Activated CD4-positive, alpha-beta memory T cell treated with anti-CD3 and anti-CD28 coated beads, Interleukin-2, amount 10 ng/mL, durations not matched to agents 7 days and 5 days (primary cell): ENCODE measurements at regions not wholly inside any gene's neighbourhood (a gene's known extent, or its start where the extent isn't known, plus 50 kb on each side); places are given as distances from the start of the nearest gene placed in this dataset.

Experiments used
- CTCF ChIA-PET: fragments of 350-600 bp; sonication (Branson Sonifier 250); formaldehyde crosslinking; loops from one replicate; lab custom pipeline; 2021; ENCODE audit warnings: antibody characterized with exemption, inconsistent platforms; lab: Charles Lee
- POLR2A ChIA-PET: fragments of 350-600 bp; sonication (Branson Sonifier 250); formaldehyde crosslinking; loops from one replicate; lab custom pipeline; 2021; ENCODE audit warnings: antibody characterized with exemption; lab: Charles Lee
- DNase-seq: peaks from one replicate; pipeline ENCODE4 v3.0.0-alpha.2; 2020
- H3K27ac Mint-ChIP-seq: one replicate; pipeline ENCODE4 v1.8.0; 2021; ENCODE audit warnings: mild to moderate bottlenecking, mixed read lengths
- H3K27me3 Mint-ChIP-seq: one replicate; pipeline ENCODE4 v1.8.0; 2021; ENCODE audit warnings: mixed read lengths
- H3K36me3 Mint-ChIP-seq: one replicate; pipeline ENCODE4 v1.8.0; 2021; ENCODE audit warnings: low read depth, mixed read lengths
- H3K4me1 Mint-ChIP-seq: one replicate; pipeline ENCODE4 v1.8.0; 2021; ENCODE audit warnings: mixed read lengths
- H3K4me3 Mint-ChIP-seq: one replicate; pipeline ENCODE4 v1.8.0; 2021; ENCODE audit warnings: mild to moderate bottlenecking, mixed read lengths
- H3K9me3 Mint-ChIP-seq: one replicate; pipeline ENCODE4 v1.8.0; 2021; ENCODE audit warnings: mixed read lengths

- Mint-ChIP-seq H3K9me3 (peaks cover 3% of the 10 kb centered on the region), H3K27me3 (no peaks in the 10 kb centered on the region), H3K27ac (no peak overlapping the region), H3K4me3 (no peak overlapping the region), H3K36me3 (no peaks in the 10 kb centered on the region), H3K4me1 (no peaks in the 10 kb centered on the region)
- no peak for DNase-seq
- ChIA-PET CTCF (no interaction called here), POLR2A (no interaction called here)
Observed at GRCh38 chr2:104616856-104617255, 237.1 kb upstream of the POU3F3 start.

GRCh38 chr2:104620801-104621200, 233.1 kb upstream of the POU3F3 start:
- ChIA-PET CTCF (no interaction called here), POLR2A (no interaction called here)
- Mint-ChIP-seq H3K36me3 (no peaks in the 10 kb centered on the region), H3K27ac (no peak overlapping the region), H3K27me3 (no peaks in the 10 kb centered on the region), H3K9me3 (peaks cover 6% of the 10 kb centered on the region), H3K4me1 (no peaks in the 10 kb centered on the region), H3K4me3 (no peak overlapping the region)
- DNase-seq = no peak

- Mint-ChIP-seq H3K9me3 (peaks cover 8% of the 10 kb centered on the region), H3K4me1 (no peaks in the 10 kb centered on the region), H3K27ac (no peak overlapping the region), H3K4me3 (no peak overlapping the region), H3K36me3 (no peaks in the 10 kb centered on the region), H3K27me3 (no peaks in the 10 kb centered on the region)
- CTCF ChIA-PET = no interaction called here
- no peak for DNase-seq
- POLR2A ChIA-PET = no interaction called here
Observed at GRCh38 chr2:104635608-104636007, 218.3 kb upstream of the POU3F3 start.

DNA sequence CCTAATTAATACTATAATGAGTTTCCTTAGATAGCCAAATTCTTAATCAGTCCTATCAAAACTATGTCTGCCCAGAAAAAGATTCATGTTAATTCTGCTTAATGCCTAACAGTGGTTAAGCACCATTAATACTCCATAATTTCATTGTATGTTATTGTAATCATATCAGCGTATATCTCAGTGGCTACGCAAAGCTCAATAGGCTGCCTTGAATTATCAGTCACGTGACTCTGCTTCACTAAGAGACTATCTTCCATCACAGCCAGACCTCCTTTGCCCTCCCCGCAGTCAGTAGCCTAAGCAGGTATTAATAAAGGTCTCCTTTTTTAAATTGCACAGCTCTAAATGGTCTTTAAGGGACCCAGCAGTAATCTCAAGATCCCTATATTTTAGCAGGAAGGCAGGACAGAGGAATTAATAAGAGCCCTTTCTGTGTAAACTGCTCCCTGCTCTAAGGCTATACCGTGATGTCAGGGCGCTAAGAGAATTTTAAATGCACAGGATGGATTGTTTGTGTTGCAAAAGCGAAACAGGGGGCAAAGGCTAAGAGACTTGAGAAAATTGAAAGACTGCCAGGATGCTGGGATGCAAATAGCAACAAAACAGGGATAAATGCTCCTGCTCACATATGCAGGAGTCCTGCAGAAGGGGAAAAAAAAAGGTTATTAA, 215.6 kb upstream of the POU3F3 start:
- CTCF ChIA-PET = no interaction called here
- POLR2A ChIA-PET = no interaction called here
- Mint-ChIP-seq H3K4me1 (no peaks in the 10 kb centered on the region), H3K9me3 (peaks cover 11% of the 10 kb centered on the region), H3K36me3 (no peaks in the 10 kb centered on the region), H3K27me3 (no peaks in the 10 kb centered on the region), H3K4me3 (no peak overlapping the region), H3K27ac (no peak overlapping the region)
- no peak for DNase-seq

GRCh38 chr2:104638859-104639202, 215.1 kb upstream of the POU3F3 start:
- Mint-ChIP-seq H3K4me3 (no peak overlapping the region), H3K9me3 (peaks cover 11% of the 10 kb centered on the region), H3K27ac (no peak overlapping the region), H3K27me3 (no peaks in the 10 kb centered on the region), H3K36me3 (no peaks in the 10 kb centered on the region), H3K4me1 (no peaks in the 10 kb centered on the region)
- ChIA-PET POLR2A (no interaction called here), CTCF (no interaction called here)
- DNase-seq = no peak

GRCh38 chr2:104641786-104642185, 212.1 kb upstream of the POU3F3 start:
- Mint-ChIP-seq H3K36me3 (no peaks in the 10 kb centered on the region), H3K27me3 (no peaks in the 10 kb centered on the region), H3K4me1 (no peaks in the 10 kb centered on the region), H3K9me3 (peaks cover 3% of the 10 kb centered on the region), H3K27ac (no peak overlapping the region), H3K4me3 (no peak overlapping the region)
- no peak for DNase-seq
- ChIA-PET POLR2A (no interaction called here), CTCF (no interaction called here)

- ChIA-PET CTCF (no interaction called here), POLR2A (no interaction called here)
- peaks cover 2% of the 10 kb centered on the region for H3K27me3 Mint-ChIP-seq
- H3K4me3 Mint-ChIP-seq = no peak overlapping the region
- DNase-seq = no peak
- no peaks in the 10 kb centered on the region for H3K9me3 Mint-ChIP-seq
- H3K36me3 Mint-ChIP-seq = no peaks in the 10 kb centered on the region
- no peaks in the 10 kb centered on the region for H3K4me1 Mint-ChIP-seq
- H3K27ac Mint-ChIP-seq = no peak overlapping the region
Observed at GRCh38 chr2:104648376-104648775, 205.5 kb upstream of the POU3F3 start.

GRCh38 chr2:104649866-104650265, 204.0 kb upstream of the POU3F3 start:
- Mint-ChIP-seq H3K27ac (no peak overlapping the region), H3K9me3 (no peaks in the 10 kb centered on the region), H3K36me3 (no peaks in the 10 kb centered on the region), H3K4me3 (no peak overlapping the region), H3K4me1 (no peaks in the 10 kb centered on the region), H3K27me3 (peaks cover 2% of the 10 kb centered on the region)
- ChIA-PET CTCF (no interaction called here), POLR2A (no interaction called here)
- no peak for DNase-seq

DNA sequence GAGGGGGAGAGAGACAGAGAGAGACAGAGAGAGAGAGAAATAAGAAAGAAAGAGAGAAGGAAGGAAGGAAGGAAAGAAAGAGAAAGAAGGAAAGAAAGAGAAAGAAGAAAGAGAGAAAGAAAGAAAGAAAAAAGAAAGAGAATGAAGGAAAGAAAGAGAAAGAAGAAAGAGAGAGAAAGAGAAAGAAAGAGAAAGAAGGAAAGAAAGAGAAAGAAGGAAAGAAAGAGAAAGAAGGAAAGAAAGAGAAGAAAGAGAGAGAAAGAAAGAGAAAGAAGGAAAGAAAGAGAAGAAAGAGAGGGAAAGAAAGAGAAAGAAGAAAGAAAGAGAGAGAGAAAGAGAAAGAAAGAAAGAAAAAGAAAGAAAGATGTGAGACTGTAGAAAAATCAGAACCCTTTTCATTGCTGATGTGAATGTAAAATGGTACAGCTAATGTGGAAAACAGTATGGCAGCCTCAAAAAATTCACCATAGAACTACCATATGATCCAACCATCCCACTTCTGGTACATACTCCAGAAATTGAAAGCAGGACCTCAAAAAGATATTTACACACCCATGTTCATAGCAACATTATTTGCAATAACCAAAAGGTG, 203.4 kb upstream of the POU3F3 start:
- H3K36me3 Mint-ChIP-seq = no peaks in the 10 kb centered on the region
- no peak overlapping the region for H3K4me3 Mint-ChIP-seq
- H3K4me1 Mint-ChIP-seq = no peaks in the 10 kb centered on the region
- DNase-seq = no peak
- H3K27me3 Mint-ChIP-seq = peaks cover 2% of the 10 kb centered on the region
- H3K9me3 Mint-ChIP-seq = no peaks in the 10 kb centered on the region
- H3K27ac Mint-ChIP-seq = no peak overlapping the region
- ChIA-PET CTCF (no interaction called here), POLR2A (no interaction called here)

DNA sequence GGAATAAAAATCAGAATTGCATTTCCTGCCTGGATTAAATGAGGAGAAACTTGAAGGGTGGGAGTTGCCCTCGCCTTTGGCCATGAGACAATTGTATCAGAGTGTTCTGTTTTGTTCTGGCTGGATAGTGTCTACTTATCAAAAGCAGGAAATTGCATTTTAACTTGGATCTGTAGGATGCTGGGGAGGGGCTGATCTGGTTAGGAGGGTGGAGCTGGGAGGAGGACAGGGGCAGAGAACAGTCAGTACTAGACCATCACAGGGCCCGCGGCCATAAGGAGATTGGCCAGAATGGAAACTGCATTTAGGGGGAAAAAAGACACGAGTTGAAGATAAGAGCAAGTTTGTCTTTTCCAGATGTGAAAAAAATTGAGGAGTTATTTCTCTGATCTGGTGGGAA, 199.1 kb upstream of the POU3F3 start:
- Mint-ChIP-seq H3K27me3 (peaks cover 8% of the 10 kb centered on the region), H3K36me3 (no peaks in the 10 kb centered on the region)
- POLR2A ChIA-PET = no interaction called here

DNA sequence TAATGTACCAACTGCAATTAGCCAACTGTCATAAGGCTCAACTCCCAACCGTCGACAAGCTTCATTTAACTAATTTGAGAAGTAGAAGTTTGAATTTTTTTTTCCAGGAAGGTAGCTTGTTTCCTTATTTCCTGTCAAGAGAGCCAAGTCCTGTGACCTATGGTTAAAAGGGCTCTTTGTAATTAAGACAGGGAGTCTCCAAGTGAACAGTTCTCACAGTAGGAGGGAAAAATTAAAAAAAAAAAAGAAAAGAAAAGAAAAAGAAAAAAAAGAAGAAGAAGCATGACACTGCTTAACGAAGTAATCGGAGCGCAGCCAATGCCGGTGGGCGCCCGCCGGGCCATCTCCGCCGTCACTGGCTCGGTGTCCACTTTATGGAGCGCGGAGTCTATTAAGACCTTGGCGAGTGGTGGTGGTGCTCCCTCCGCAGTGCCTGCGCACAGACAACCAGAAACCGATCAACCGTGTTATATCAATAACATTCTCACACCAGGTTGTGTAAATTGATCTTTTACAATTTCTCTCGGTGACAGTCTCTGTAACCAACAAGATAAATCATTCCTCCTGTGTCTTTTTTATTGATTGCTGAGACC, 197.2 kb upstream of the POU3F3 start:
- peaks cover 5% of the 10 kb centered on the region for H3K4me1 Mint-ChIP-seq
- no peak overlapping the region for H3K4me3 Mint-ChIP-seq
- ChIA-PET POLR2A (no interaction called here), CTCF (no interaction called here)
- no peaks in the 10 kb centered on the region for H3K9me3 Mint-ChIP-seq
- DNase-seq = no peak
- H3K27ac Mint-ChIP-seq = no peak overlapping the region
- H3K27me3 Mint-ChIP-seq = peaks cover 9% of the 10 kb centered on the region
- no peaks in the 10 kb centered on the region for H3K36me3 Mint-ChIP-seq

More for the DNA sequence above, 199.1 kb upstream of the POU3F3 start:
- Mint-ChIP-seq H3K9me3 (no peaks in the 10 kb centered on the region), H3K27ac (no peak overlapping the region), H3K4me1 (peaks cover 5% of the 10 kb centered on the region), H3K4me3 (no peak overlapping the region)
- CTCF ChIA-PET = no interaction called here
- no peak for DNase-seq

DNA sequence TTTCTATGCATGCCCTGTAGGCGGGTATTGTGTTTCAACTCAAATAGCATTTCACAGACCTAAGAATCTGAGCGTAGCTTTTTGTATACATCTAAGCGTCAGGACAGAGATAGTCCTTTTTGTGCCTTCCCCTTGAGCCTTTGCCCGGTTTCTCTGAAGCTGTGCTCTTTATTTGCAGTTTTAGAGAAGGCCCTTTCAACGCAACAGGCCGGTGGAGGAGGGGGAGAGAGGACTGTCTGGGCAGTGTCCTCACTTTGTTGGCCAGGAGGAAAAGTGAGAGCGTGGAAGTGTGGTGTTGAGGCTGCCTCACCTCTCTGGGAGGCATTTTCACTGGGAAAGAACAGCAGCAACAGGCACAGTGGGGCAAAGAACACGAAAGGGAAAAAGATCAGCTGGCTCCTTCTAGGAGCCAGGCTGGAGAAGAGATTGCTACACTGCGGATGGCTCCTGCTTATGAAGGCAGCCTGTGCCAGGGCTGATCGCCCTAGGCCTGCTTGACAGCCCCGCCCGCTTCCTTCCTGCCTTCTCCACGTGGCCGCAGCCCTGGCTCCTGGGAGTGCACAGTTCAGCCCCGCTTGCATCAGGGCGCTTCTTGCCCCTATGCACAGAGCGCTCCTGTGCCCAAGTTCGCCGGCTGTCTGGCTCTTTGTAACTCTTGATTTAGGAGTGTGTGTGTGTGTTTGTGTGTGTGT, 195.6 kb upstream of the POU3F3 start:
- no peak overlapping the region for H3K4me3 Mint-ChIP-seq
- H3K9me3 Mint-ChIP-seq = no peaks in the 10 kb centered on the region
- H3K27ac Mint-ChIP-seq = no peak overlapping the region
- no peaks in the 10 kb centered on the region for H3K36me3 Mint-ChIP-seq
- ChIA-PET POLR2A (no interaction called here), CTCF (no interaction called here)
- H3K27me3 Mint-ChIP-seq = peaks cover 9% of the 10 kb centered on the region
- H3K4me1 Mint-ChIP-seq = peaks cover 5% of the 10 kb centered on the region
- no peak for DNase-seq

- Mint-ChIP-seq H3K4me3 (no peak overlapping the region), H3K27me3 (peaks cover 9% of the 10 kb centered on the region), H3K9me3 (no peaks in the 10 kb centered on the region), H3K36me3 (no peaks in the 10 kb centered on the region), H3K27ac (no peak overlapping the region), H3K4me1 (peaks cover 5% of the 10 kb centered on the region)
- POLR2A ChIA-PET = no interaction called here
- CTCF ChIA-PET = no interaction called here
- no peak for DNase-seq
Observed at GRCh38 chr2:104658904-104659591, 194.9 kb upstream of the POU3F3 start.
